ENCODE measurements at regions not wholly inside any gene's neighbourhood (a gene's known extent, or its start where the extent isn't known, plus 50 kb on each side); places are given as distances from the start of the nearest gene placed in this dataset.
"Not testable (repeated sequence)": the region's sequence is repeated elsewhere in the genome, so short reads cannot be mapped to it uniquely, and the experiment has no call there.

- Histone ChIP-seq H3K9me3 (ENCODE audit: low read depth, low read length) (no peaks in the 10 kb centered on the region), H3K4me3 (no peak overlapping the region), H3K36me3 (ENCODE audit: insufficient read depth, low read length) (no peaks in the 10 kb centered on the region), H3K27ac (no peak overlapping the region), H3K9ac (ENCODE audit: insufficient read length) (no peak overlapping the region)
- no peak for DNase-seq (ENCODE audit: low read depth, low spot score)
- no peak for TF ChIP-seq FOXP2 (optimal IDR thresholded peaks at IDR 0.05; ENCODE audit: control extremely low read depth, extremely low read length, insufficient read depth)
- no peak for TF ChIP-seq POLR2AphosphoS5 (IDR thresholded peaks at IDR 0.05; ENCODE audit: borderline replicate concordance, low read depth, low read length)
- TF ChIP-seq EZH2 (IDR thresholded peaks at IDR 0.05) = no peak
Measured at GRCh38 chr12:14207905-14208551, 157.5 kb upstream of the ATF7IP start.

- H3K9me3 ChIP-seq (ENCODE audit: low read depth, low read length) = no peaks in the 10 kb centered on the region
- no peak overlapping the region for H3K4me3 ChIP-seq
- no peak overlapping the region for H3K9ac ChIP-seq (ENCODE audit: insufficient read length)
- TF ChIP-seq POLR2AphosphoS5 (IDR thresholded peaks at IDR 0.05; ENCODE audit: borderline replicate concordance, low read depth, low read length) (no peak), FOXP2 (optimal IDR thresholded peaks at IDR 0.05; ENCODE audit: control extremely low read depth, extremely low read length, insufficient read depth) (no peak), EZH2 (IDR thresholded peaks at IDR 0.05) (no peak)
- no peak for DNase-seq (ENCODE audit: low read depth, low spot score)
- no peaks in the 10 kb centered on the region for H3K36me3 ChIP-seq (ENCODE audit: insufficient read depth, low read length)
- no peak overlapping the region for H3K27ac ChIP-seq
Measured at GRCh38 chr12:14211947-14212387, 153.5 kb upstream of the ATF7IP start.

- no peak for DNase-seq (ENCODE audit: low read depth, low spot score)
- H3K4me3 ChIP-seq = no peak overlapping the region
- H3K9me3 ChIP-seq (ENCODE audit: low read depth, low read length) = no peaks in the 10 kb centered on the region
- no peak overlapping the region for H3K27ac ChIP-seq
- no peaks in the 10 kb centered on the region for H3K36me3 ChIP-seq (ENCODE audit: insufficient read depth, low read length)
- TF ChIP-seq POLR2AphosphoS5 (IDR thresholded peaks at IDR 0.05; ENCODE audit: borderline replicate concordance, low read depth, low read length) (no peak), FOXP2 (optimal IDR thresholded peaks at IDR 0.05; ENCODE audit: control extremely low read depth, extremely low read length, insufficient read depth) (no peak), EZH2 (IDR thresholded peaks at IDR 0.05) (no peak)
- no peak overlapping the region for H3K9ac ChIP-seq (ENCODE audit: insufficient read length)
Measured at GRCh38 chr12:14213542-14213941, 151.9 kb upstream of the ATF7IP start.

GRCh38 chr12:14214495-14214894, 151.0 kb upstream of the ATF7IP start:
- Histone ChIP-seq H3K9ac (ENCODE audit: insufficient read length) (no peak overlapping the region), H3K27ac (no peak overlapping the region), H3K36me3 (ENCODE audit: insufficient read depth, low read length) (no peaks in the 10 kb centered on the region), H3K9me3 (ENCODE audit: low read depth, low read length) (no peaks in the 10 kb centered on the region), H3K4me3 (no peak overlapping the region)
- no peak for TF ChIP-seq EZH2 (IDR thresholded peaks at IDR 0.05)
- no peak for TF ChIP-seq POLR2AphosphoS5 (IDR thresholded peaks at IDR 0.05; ENCODE audit: borderline replicate concordance, low read depth, low read length)
- no peak for TF ChIP-seq FOXP2 (optimal IDR thresholded peaks at IDR 0.05; ENCODE audit: control extremely low read depth, extremely low read length, insufficient read depth)
- DNase-seq (ENCODE audit: low read depth, low spot score) = no peak

DNA sequence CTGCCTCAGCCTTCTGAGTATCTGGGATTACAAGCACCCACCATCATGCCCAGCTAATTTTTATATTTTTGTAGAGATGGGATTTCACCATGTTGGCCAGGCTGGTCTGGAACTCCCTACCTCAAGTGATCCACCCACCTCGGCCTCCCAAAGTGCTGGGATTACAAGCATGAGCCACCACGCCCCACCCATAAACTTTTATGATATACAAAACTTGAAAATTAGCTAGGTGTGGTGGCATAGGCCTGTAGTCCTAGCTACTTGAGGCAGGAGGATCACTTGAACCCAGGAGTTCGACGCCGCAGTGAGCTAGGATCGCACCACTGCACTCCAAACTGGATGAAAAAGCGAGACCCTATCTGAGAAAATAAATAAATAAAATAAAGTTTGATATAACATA, 149.5 kb upstream of the ATF7IP start:
- Histone ChIP-seq H3K9ac (ENCODE audit: insufficient read length) (peak overlapping the region; percentile 55), H3K4me3 (peak overlapping the region; percentile 66), H3K27ac (0 out of 2 replicates have a peak overlapping the region, but pooled peaks have one; percentile 25)
- H3K36me3 ChIP-seq (ENCODE audit: insufficient read depth, low read length); H3K9me3 ChIP-seq (ENCODE audit: low read depth, low read length); DNase-seq (ENCODE audit: low read depth, low spot score): not testable (repeated sequence)

GRCh38 chr12:14216405-14217294, 148.8 kb upstream of the ATF7IP start:
- Histone ChIP-seq H3K9me3 (ENCODE audit: low read depth, low read length) (no peaks in the 10 kb centered on the region), H3K27ac (peak overlapping the region; percentile 25; the same call in 1 of the 2 replicates), H3K4me3 (peak overlapping the region; percentile 66), H3K9ac (ENCODE audit: insufficient read length) (peak overlapping the region; percentile 55), H3K36me3 (ENCODE audit: insufficient read depth, low read length) (no peaks in the 10 kb centered on the region)
- TF ChIP-seq EZH2 (IDR thresholded peaks at IDR 0.05) = no peak
- TF ChIP-seq FOXP2 (optimal IDR thresholded peaks at IDR 0.05; ENCODE audit: control extremely low read depth, extremely low read length, insufficient read depth) = no peak
- TF ChIP-seq POLR2AphosphoS5 (IDR thresholded peaks at IDR 0.05; ENCODE audit: borderline replicate concordance, low read depth, low read length) = no peak
- no peak for DNase-seq (ENCODE audit: low read depth, low spot score)

- no peak for DNase-seq (ENCODE audit: low read depth, low spot score)
- no peaks in the 10 kb centered on the region for H3K9me3 ChIP-seq (ENCODE audit: low read depth, low read length)
- H3K27ac ChIP-seq = no peak overlapping the region
Measured at GRCh38 chr12:14219156-14219555, 146.3 kb upstream of the ATF7IP start.

GRCh38 chr12:14219670-14220069, 145.8 kb upstream of the ATF7IP start:
- H3K36me3 ChIP-seq (ENCODE audit: insufficient read depth, low read length); DNase-seq (ENCODE audit: low read depth, low spot score); H3K9me3 ChIP-seq (ENCODE audit: low read depth, low read length): not testable (repeated sequence)

More at GRCh38 chr12:14219156-14219555, 146.3 kb upstream of the ATF7IP start:
- TF ChIP-seq FOXP2 (optimal IDR thresholded peaks at IDR 0.05; ENCODE audit: control extremely low read depth, extremely low read length, insufficient read depth) (no peak), POLR2AphosphoS5 (IDR thresholded peaks at IDR 0.05; ENCODE audit: borderline replicate concordance, low read depth, low read length) (no peak), EZH2 (IDR thresholded peaks at IDR 0.05) (no peak)
- H3K4me3 ChIP-seq = no peak overlapping the region
- H3K36me3 ChIP-seq (ENCODE audit: insufficient read depth, low read length) = no peaks in the 10 kb centered on the region
- no peak overlapping the region for H3K9ac ChIP-seq (ENCODE audit: insufficient read length)

More at GRCh38 chr12:14219670-14220069, 145.8 kb upstream of the ATF7IP start:
- not testable (repeated sequence) for H3K9ac ChIP-seq (ENCODE audit: insufficient read length); H3K4me3 ChIP-seq; H3K27ac ChIP-seq
